ENCODE measurements at regions not wholly inside any gene's neighbourhood (a gene's known extent, or its start where the extent isn't known, plus 50 kb on each side); places are given as distances from the start of the nearest gene placed in this dataset.

DNA sequence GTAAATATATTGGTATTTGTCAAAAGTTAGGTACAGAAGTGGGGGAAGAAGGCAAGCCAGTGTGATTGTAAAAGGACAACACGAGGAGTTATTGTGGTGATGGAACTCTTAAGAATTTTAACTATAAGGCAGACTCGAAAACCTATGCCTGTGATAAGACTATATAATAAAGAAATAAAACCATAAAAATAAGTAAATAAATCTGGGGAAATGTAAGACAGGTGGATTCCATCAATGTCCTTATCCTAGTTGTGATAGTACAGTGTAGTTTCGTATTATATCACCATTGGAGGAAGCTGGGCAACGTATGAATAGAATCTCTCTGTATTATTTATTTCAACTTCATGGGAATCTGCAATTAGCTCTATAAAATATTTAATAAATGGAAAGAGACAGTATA lies 395.7 kb downstream of the CDC14C start:
- TF ChIP-seq POLR2A (IDR thresholded peaks at IDR 0.05; ENCODE audit: extremely low read depth, insufficient read length), result no peak
- TF ChIP-seq, protein P1, sequence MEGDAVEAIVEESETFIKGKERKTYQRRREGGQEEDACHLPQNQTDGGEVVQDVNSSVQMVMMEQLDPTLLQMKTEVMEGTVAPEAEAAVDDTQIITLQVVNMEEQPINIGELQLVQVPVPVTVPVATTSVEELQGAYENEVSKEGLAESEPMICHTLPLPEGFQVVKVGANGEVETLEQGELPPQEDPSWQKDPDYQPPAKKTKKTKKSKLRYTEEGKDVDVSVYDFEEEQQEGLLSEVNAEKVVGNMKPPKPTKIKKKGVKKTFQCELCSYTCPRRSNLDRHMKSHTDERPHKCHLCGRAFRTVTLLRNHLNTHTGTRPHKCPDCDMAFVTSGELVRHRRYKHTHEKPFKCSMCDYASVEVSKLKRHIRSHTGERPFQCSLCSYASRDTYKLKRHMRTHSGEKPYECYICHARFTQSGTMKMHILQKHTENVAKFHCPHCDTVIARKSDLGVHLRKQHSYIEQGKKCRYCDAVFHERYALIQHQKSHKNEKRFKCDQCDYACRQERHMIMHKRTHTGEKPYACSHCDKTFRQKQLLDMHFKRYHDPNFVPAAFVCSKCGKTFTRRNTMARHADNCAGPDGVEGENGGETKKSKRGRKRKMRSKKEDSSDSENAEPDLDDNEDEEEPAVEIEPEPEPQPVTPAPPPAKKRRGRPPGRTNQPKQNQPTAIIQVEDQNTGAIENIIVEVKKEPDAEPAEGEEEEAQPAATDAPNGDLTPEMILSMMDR (IDR thresholded peaks at IDR 0.05; ENCODE audit: low read depth, low read length), result no peak
